H9 (cell line): ENCODE measurements at regions not wholly inside any gene's neighbourhood (a gene's known extent, or its start where the extent isn't known, plus 50 kb on each side); places are given as distances from the start of the nearest gene placed in this dataset.

Experiments used
- DNase-seq: peaks from one replicate; pipeline ENCODE4 v3.0.0-alpha.2; 2017
- H2AFZ ChIP-seq: one replicate; pipeline ENCODE4 v1.6.1; 2013; ENCODE audit warnings: mild to moderate bottlenecking, low read length, control low read depth, moderate library complexity
- H2AK5ac ChIP-seq: 2 replicates; pipeline ENCODE4 v1.6.1; 2013; ENCODE audit warnings: low read length, control low read depth, mixed read lengths; ENCODE audit not compliant: insufficient read length
- H2BK120ac ChIP-seq: one replicate; pipeline ENCODE4 v1.6.1; 2013; ENCODE audit warnings: low read depth, mild to moderate bottlenecking, low read length, control low read depth, inconsistent platforms; ENCODE audit not compliant: poor library complexity, severe bottlenecking
- H2BK12ac ChIP-seq: 2 replicates; pipeline ENCODE4 v1.6.1; 2013; ENCODE audit warnings: low read length, control low read depth, mixed read lengths, low read depth; ENCODE audit not compliant: insufficient read length
- H2BK15ac ChIP-seq: 2 replicates; pipeline ENCODE4 v1.6.1; 2013; ENCODE audit warnings: low read depth, low read length, control low read depth
- H2BK20ac ChIP-seq: one replicate; pipeline ENCODE4 v1.6.1; 2013; ENCODE audit warnings: low read depth, mild to moderate bottlenecking, low read length, control low read depth, inconsistent platforms; ENCODE audit not compliant: poor library complexity, severe bottlenecking
- H2BK5ac ChIP-seq: 2 replicates; pipeline ENCODE4 v1.6.1; 2013; ENCODE audit warnings: low read length, control low read depth, mixed read lengths; ENCODE audit not compliant: insufficient read length
- H3K14ac ChIP-seq: 2 replicates; pipeline ENCODE4 v1.6.1; 2013; ENCODE audit warnings: low read length, control low read depth; ENCODE audit not compliant: insufficient read depth
- H3K18ac ChIP-seq: 2 replicates; pipeline ENCODE4 v1.6.1; 2013; ENCODE audit warnings: low read depth, mild to moderate bottlenecking, mixed read lengths, low read length, control low read depth; ENCODE audit not compliant: insufficient read length
- H3K23ac ChIP-seq: 2 replicates; pipeline ENCODE4 v1.6.1; 2013; ENCODE audit warnings: low read length, control low read depth, mixed read lengths, low read depth; ENCODE audit not compliant: insufficient read length
- H3K23me2 ChIP-seq: 2 replicates; pipeline ENCODE4 v1.6.1; 2013; ENCODE audit warnings: low read depth, mild to moderate bottlenecking, mixed read lengths, low read length, control low read depth; ENCODE audit not compliant: insufficient read length, poor library complexity, severe bottlenecking
- H3K27ac ChIP-seq: 2 replicates; pipeline ENCODE4 v1.5.1; 2013; ENCODE audit warnings: low read length, control low read depth, mixed read lengths, low read depth; ENCODE audit not compliant: insufficient read length
- H3K27me3 ChIP-seq: 2 replicates; pipeline ENCODE4 v1.6.1; 2013; ENCODE audit warnings: low read length, control low read depth, inconsistent platforms; ENCODE audit not compliant: insufficient read depth
- H3K4ac ChIP-seq: 2 replicates; pipeline ENCODE4 v1.6.1; 2013; ENCODE audit warnings: low read depth, mild to moderate bottlenecking, control low read depth, inconsistent platforms, low read length, moderate library complexity
- H3K4me1 ChIP-seq: 2 replicates; pipeline ENCODE4 v1.6.1; 2013; ENCODE audit warnings: low read length, control low read depth, inconsistent platforms; ENCODE audit not compliant: insufficient read depth
- H3K4me2 ChIP-seq: 2 replicates; pipeline ENCODE4 v1.6.1; 2013; ENCODE audit warnings: low read length, control low read depth, mixed read lengths; ENCODE audit not compliant: insufficient read length, insufficient read depth
- H3K56ac ChIP-seq: 2 replicates; pipeline ENCODE4 v1.6.1; 2013; ENCODE audit warnings: low read depth, mild to moderate bottlenecking, mixed read lengths, low read length, control low read depth; ENCODE audit not compliant: insufficient read length
- H3K79me1 ChIP-seq: 2 replicates; pipeline ENCODE4 v1.6.1; 2013; ENCODE audit warnings: low read depth, mild to moderate bottlenecking, moderate library complexity, low read length, control low read depth, inconsistent platforms; ENCODE audit not compliant: insufficient read depth, poor library complexity, severe bottlenecking
- H3K79me2 ChIP-seq: 2 replicates; pipeline ENCODE4 v1.6.1; 2013; ENCODE audit warnings: low read length, control low read depth, inconsistent platforms; ENCODE audit not compliant: insufficient read depth
- H3K9ac ChIP-seq: 2 replicates; pipeline ENCODE4 v1.6.1; 2013; ENCODE audit warnings: low read length, control low read depth, mixed read lengths; ENCODE audit not compliant: insufficient read length; ENCODE audit errors: extremely low read depth
- H3K9me3 ChIP-seq: one replicate; pipeline ENCODE4 v1.6.1; 2013; ENCODE audit warnings: low read depth, low read length, inconsistent platforms; ENCODE audit not compliant: control insufficient read depth
- H3T11ph ChIP-seq: one replicate; pipeline ENCODE4 v1.6.1; 2013; ENCODE audit warnings: mild to moderate bottlenecking, low read length, control low read depth, inconsistent platforms
- H4K20me1 ChIP-seq: one replicate; pipeline ENCODE4 v1.6.1; 2013; ENCODE audit not compliant: control insufficient read depth, insufficient read length, insufficient read depth
- H4K5ac ChIP-seq: 2 replicates; pipeline ENCODE4 v1.6.1; 2013; ENCODE audit warnings: low read depth, mild to moderate bottlenecking, mixed read lengths, low read length, control low read depth; ENCODE audit not compliant: insufficient read length
- H4K8ac ChIP-seq: replicated peaks from 2 replicates; pipeline ENCODE4 v1.6.1; 2013; ENCODE audit warnings: low read length, control low read depth, mixed read lengths, low read depth; ENCODE audit not compliant: insufficient read length
- H4K91ac ChIP-seq: 2 replicates; pipeline ENCODE4 v1.6.1; 2013; ENCODE audit warnings: low read depth, mild to moderate bottlenecking, moderate library complexity, mixed read lengths, low read length, control low read depth; ENCODE audit not compliant: insufficient read length
- H3K27ac Mint-ChIP-seq, 3 experiments: 2 replicates in 2 of 3; 3 replicates in 1 of 3; pipeline ENCODE4 v1.8.0; 2020 to 2021; ENCODE audit warnings: mixed read lengths in 3 of 3, mild to moderate bottlenecking in 1 of 3, moderate library complexity in 1 of 3
- H3K27me3 Mint-ChIP-seq: 2 replicates; pipeline ENCODE4 v1.8.0; 2021; ENCODE audit warnings: low read depth, mild to moderate bottlenecking, moderate library complexity, mixed read lengths
- H3K36me3 Mint-ChIP-seq, 3 experiments: 2 replicates in 2 of 3; 3 replicates in 1 of 3; pipeline ENCODE4 v1.8.0; 2020 to 2021; ENCODE audit warnings: low read depth in 3 of 3, mixed read lengths in 3 of 3; ENCODE audit not compliant: insufficient read depth in 1 of 3
- H3K4me1 Mint-ChIP-seq, 2 experiments: 2 replicates each; pipeline ENCODE4 v1.8.0; 2020; ENCODE audit warnings: mixed read lengths in 2 of 2
- H3K4me3 Mint-ChIP-seq, 2 experiments: 2 replicates in 1 of 2; 3 replicates in 1 of 2; pipeline ENCODE4 v1.8.0; 2020 to 2021; ENCODE audit warnings: mild to moderate bottlenecking in 2 of 2, mixed read lengths in 2 of 2, moderate library complexity in 1 of 2
- H3K9me3 Mint-ChIP-seq, 2 experiments: 2 replicates in 1 of 2; 3 replicates in 1 of 2; pipeline ENCODE4 v1.8.0; 2020; ENCODE audit warnings: mild to moderate bottlenecking in 2 of 2, mixed read lengths in 2 of 2, moderate library complexity in 1 of 2
- CTCF ChIP-seq: fragments of 200-600 bp; sonication (generic); conservative IDR thresholded peaks from 3 replicates; pipeline ENCODE4 v1.8.0; 2021; ENCODE audit warnings: antibody characterized with exemption, mild to moderate bottlenecking
- WGBS: extraction: QIAGEN DNeasy Blood & Tissue Kit; methylation state at CpG from one replicate; pipeline ENCODE4 v1.1.7; 2013; ENCODE audit warnings: missing lambda C conversion rate, low lambda C conversion rate, mixed read lengths; ENCODE audit not compliant: insufficient read length; ENCODE audit errors: extremely low coverage; 5-methylcytosine and 5-hydroxymethylcytosine counted together

- Histone ChIP-seq H3K4me1 (peaks cover 7% of the 10 kb centered on the region), H3K4ac (no peak overlapping the region), H3K9ac (no peak overlapping the region), H3K14ac (no peak overlapping the region), H2BK120ac (no peak overlapping the region), H4K8ac (no peak overlapping the region), H3K18ac (no peak overlapping the region), H3K23me2 (no peaks in the 10 kb centered on the region), H2BK15ac (no peak overlapping the region), H2BK12ac (no peak overlapping the region), H3K27me3 (no peaks in the 10 kb centered on the region), H2BK20ac (no peak overlapping the region), H3K56ac (no peak overlapping the region), H4K5ac (no peak overlapping the region), H2AK5ac (no peak overlapping the region), H3T11ph (no peak overlapping the region), H2AFZ (no peak overlapping the region), H3K79me2 (no peaks in the 10 kb centered on the region), H3K79me1 (no peaks in the 10 kb centered on the region), H3K27ac (no peak overlapping the region), H3K4me2 (no peak overlapping the region), H3K9me3 (no peaks in the 10 kb centered on the region), H3K23ac (no peak overlapping the region), H4K20me1 (no peaks in the 10 kb centered on the region), H2BK5ac (no peak overlapping the region), H4K91ac (no peak overlapping the region)
- no peak for TF ChIP-seq CTCF
- peaks cover 21 to 25% of the 10 kb centered on the region in 2 experiments for H3K4me1 Mint-ChIP-seq
- DNase-seq, result no peak
- peaks cover 27 to 47% (median 27%) of the 10 kb centered on the region in 3 experiments for H3K36me3 Mint-ChIP-seq
- H3K27me3 Mint-ChIP-seq, result peaks cover 6% of the 10 kb centered on the region
- peaks cover 24 to 35% of the 10 kb centered on the region in 2 experiments for H3K9me3 Mint-ChIP-seq
- no peak overlapping the region for H3K27ac Mint-ChIP-seq
- no peak overlapping the region for H3K4me3 Mint-ChIP-seq
- no CpG with 5 or more reads among the region's 4 CpGs for WGBS
These were observed 286.7 kb upstream of the CDYL start for GRCh38 chr6:4489538-4489937.
